Activated B cell treated with CpG ODN at 0.5 μM for 24 hours (primary cell): ENCODE measurements at regions not wholly inside any gene's neighbourhood (a gene's known extent, or its start where the extent isn't known, plus 50 kb on each side); places are given as distances from the start of the nearest gene placed in this dataset.

Experiments
- ATAC-seq: fragments of 200-7000 bp; cut with Tn5 transposase; one replicate; pipeline ENCODE4 v1.10.0; 2021; ENCODE audit warnings: low read depth, mild to moderate bottlenecking, moderate library complexity
- CTCF ChIA-PET: fragments of 350-600 bp; sonication (Branson Sonifier 250); formaldehyde crosslinking; loops from one replicate; lab custom pipeline; 2021; ENCODE audit warnings: antibody characterized with exemption; lab: Charles Lee
- POLR2A ChIA-PET: fragments of 350-600 bp; sonication (Branson Sonifier 250); formaldehyde crosslinking; loops from one replicate; lab custom pipeline; 2021; ENCODE audit warnings: antibody characterized with exemption; lab: Charles Lee
- DNase-seq: peaks from one replicate; pipeline ENCODE4 v3.0.0; 2022
- H3K27ac Mint-ChIP-seq: one replicate; pipeline ENCODE4 v1.8.0; 2020; ENCODE audit warnings: mixed read lengths
- H3K27me3 Mint-ChIP-seq: one replicate; pipeline ENCODE4 v1.8.0; 2021; ENCODE audit warnings: mixed read lengths
- H3K36me3 Mint-ChIP-seq: one replicate; pipeline ENCODE4 v1.8.0; 2021; ENCODE audit warnings: low read depth, mixed read lengths
- H3K4me1 Mint-ChIP-seq: one replicate; pipeline ENCODE4 v1.8.0; 2021; ENCODE audit warnings: mixed read lengths
- H3K4me3 Mint-ChIP-seq: one replicate; pipeline ENCODE4 v1.8.0; 2020; ENCODE audit warnings: mild to moderate bottlenecking, mixed read lengths
- H3K9me3 Mint-ChIP-seq: one replicate; pipeline ENCODE4 v1.8.0; 2020; ENCODE audit warnings: mixed read lengths
- CTCF ChIP-seq: fragments of 200-600 bp; IDR thresholded peaks from one replicate; pipeline ENCODE4 v1.8.0; 2022; ENCODE audit warnings: antibody characterized with exemption, mild to moderate bottlenecking
- intact Hi-C: fragments of 100-400 bp; cut with micrococcal nuclease; formaldehyde crosslinking; loops from one replicate; pipeline ENCODE4 v1.15.1; 2024

- ChIA-PET POLR2A (no interaction called here), CTCF (no interaction called here)
- no peak for DNase-seq
- Mint-ChIP-seq H3K27me3 (peaks cover 15% of the 10 kb centered on the region), H3K4me1 (no peaks in the 10 kb centered on the region), H3K9me3 (peaks cover 3% of the 10 kb centered on the region), H3K4me3 (no peak overlapping the region), H3K27ac (no peak overlapping the region), H3K36me3 (no peaks in the 10 kb centered on the region)
- ATAC-seq: no peak
- no peak for TF ChIP-seq CTCF
- intact Hi-C loops: no loop called here
Measured at GRCh38 chr11:131295986-131296385, 74.4 kb upstream of the NTM start.

- peaks cover 15% of the 10 kb centered on the region for H3K27me3 Mint-ChIP-seq
- no peaks in the 10 kb centered on the region for H3K4me1 Mint-ChIP-seq
- ChIA-PET POLR2A (no interaction called here), CTCF (no interaction called here)
- no peak for DNase-seq
- no peak overlapping the region for H3K27ac Mint-ChIP-seq
- H3K9me3 Mint-ChIP-seq: peaks cover 3% of the 10 kb centered on the region
- H3K4me3 Mint-ChIP-seq: no peak overlapping the region
- TF ChIP-seq CTCF: no peak
- H3K36me3 Mint-ChIP-seq: no peaks in the 10 kb centered on the region
- intact Hi-C loops: no loop called here
- no peak for ATAC-seq
Measured at GRCh38 chr11:131297441-131297840, 73.0 kb upstream of the NTM start.

- ATAC-seq: no peak
- Mint-ChIP-seq H3K27ac (no peak overlapping the region), H3K9me3 (peaks cover 3% of the 10 kb centered on the region), H3K4me1 (no peaks in the 10 kb centered on the region), H3K27me3 (peaks cover 17% of the 10 kb centered on the region), H3K4me3 (no peak overlapping the region), H3K36me3 (no peaks in the 10 kb centered on the region)
- TF ChIP-seq CTCF: no peak
- CTCF ChIA-PET: no interaction called here
- no peak for DNase-seq
- POLR2A ChIA-PET: no interaction called here
- intact Hi-C loops: no loop called here
Measured at GRCh38 chr11:131299598-131300438, 70.6 kb upstream of the NTM start.

GRCh38 chr11:131300439-131300717 lies 70.0 kb upstream of the NTM start:
- no peak for ATAC-seq
- H3K4me3 Mint-ChIP-seq: no peak overlapping the region
- ChIA-PET POLR2A (no interaction called here), CTCF (no interaction called here)
- H3K9me3 Mint-ChIP-seq: peaks cover 3% of the 10 kb centered on the region
- no peaks in the 10 kb centered on the region for H3K4me1 Mint-ChIP-seq
- no peak for TF ChIP-seq CTCF
- H3K27me3 Mint-ChIP-seq: peaks cover 17% of the 10 kb centered on the region
- no peak for DNase-seq
- intact Hi-C loops: no loop called here
- no peaks in the 10 kb centered on the region for H3K36me3 Mint-ChIP-seq
- no peak overlapping the region for H3K27ac Mint-ChIP-seq

GRCh38 chr11:131301306-131301705 lies 69.1 kb upstream of the NTM start:
- Mint-ChIP-seq H3K36me3 (no peaks in the 10 kb centered on the region), H3K4me1 (no peaks in the 10 kb centered on the region), H3K4me3 (no peak overlapping the region), H3K27me3 (peaks cover 17% of the 10 kb centered on the region), H3K9me3 (peaks cover 3% of the 10 kb centered on the region), H3K27ac (no peak overlapping the region)
- TF ChIP-seq CTCF: no peak
- ATAC-seq (no peak), DNase-seq (no peak)
- ChIA-PET POLR2A (no interaction called here), CTCF (no interaction called here)
- intact Hi-C loops: no loop called here
